Common myeloid progenitor, CD34-positive (primary cell): ENCODE measurements at regions not wholly inside any gene's neighbourhood (a gene's known extent, or its start where the extent isn't known, plus 50 kb on each side); places are given as distances from the start of the nearest gene placed in this dataset.

Experiments
- CTCF ChIA-PET: fragments of 350-600 bp; sonication (Branson Sonifier 250); formaldehyde crosslinking; loops from one replicate; lab custom pipeline; 2021; ENCODE audit warnings: antibody characterized with exemption; lab: Charles Lee
- POLR2A ChIA-PET: fragments of 350-600 bp; sonication (Branson Sonifier 250); formaldehyde crosslinking; loops from one replicate; lab custom pipeline; 2021; ENCODE audit warnings: antibody characterized with exemption; lab: Charles Lee
- DNase-seq, 3 donors: peaks; one replicate each; pipeline versions ENCODE4 v3.0.0 to v3.0.0-alpha.2; 2013
- H3K27ac ChIP-seq, 2 experiments: 1 replicate in 1 of 2; 2 replicates in 1 of 2; pipeline ENCODE4 v1.7.0; 2013; ENCODE audit warnings: inconsistent platforms in 2 of 2, low read length in 2 of 2, mild to moderate bottlenecking in 2 of 2, low read depth in 1 of 2, moderate library complexity in 1 of 2; ENCODE audit not compliant: severe bottlenecking in 2 of 2, insufficient read depth in 1 of 2, poor library complexity in 1 of 2
- H3K27me3 ChIP-seq, 5 experiments: replicated peaks in 2 of 5; 1 replicate in 3 of 5; 2 replicates in 2 of 5; pipeline versions ENCODE4 v1.6.1 to v1.7.0; 2013; ENCODE audit warnings: low read length in 4 of 5, mild to moderate bottlenecking in 2 of 5, moderate library complexity in 2 of 5, inconsistent platforms in 1 of 5; ENCODE audit not compliant: insufficient read depth in 5 of 5, control insufficient read depth in 4 of 5
- H3K36me3 ChIP-seq, 4 experiments: 1 replicate in 2 of 4; 2 replicates in 2 of 4; pipeline versions ENCODE4 v1.6.1 to v1.7.0; 2013; ENCODE audit warnings: low read length in 3 of 4, control low read depth in 1 of 4, mild to moderate bottlenecking in 1 of 4; ENCODE audit not compliant: control insufficient read depth in 4 of 4, insufficient read depth in 4 of 4
- H3K4me1 ChIP-seq, 4 experiments: 1 replicate in 3 of 4; 2 replicates in 1 of 4; pipeline versions ENCODE4 v1.6.1 to v1.7.1; 2013; ENCODE audit warnings: low read length in 3 of 4, mild to moderate bottlenecking in 3 of 4, control low read depth in 1 of 4, inconsistent platforms in 1 of 4, moderate library complexity in 1 of 4; ENCODE audit not compliant: control insufficient read depth in 4 of 4, insufficient read depth in 4 of 4; ENCODE audit errors: control extremely low read depth in 1 of 4
- H3K4me3 ChIP-seq, 7 experiments: 1 replicate in 4 of 7; 2 replicates in 3 of 7; pipeline versions ENCODE4 v1.5.1 to v1.7.0; 2013; ENCODE audit warnings: mild to moderate bottlenecking in 7 of 7, low read length in 6 of 7, moderate library complexity in 6 of 7, inconsistent platforms in 2 of 7, low read depth in 2 of 7, control low read depth in 1 of 7; ENCODE audit not compliant: insufficient read depth in 4 of 7, control insufficient read depth in 1 of 7; ENCODE audit errors: extremely low read depth in 1 of 7
- H3K9me3 ChIP-seq, 5 experiments: 1 replicate in 4 of 5; 2 replicates in 1 of 5; pipeline versions ENCODE4 v1.6.1 to v1.7.1; 2013; ENCODE audit warnings: low read length in 4 of 5, mild to moderate bottlenecking in 2 of 5, inconsistent platforms in 1 of 5, low read depth in 1 of 5, moderate library complexity in 1 of 5; ENCODE audit not compliant: control insufficient read depth in 4 of 5, insufficient read depth in 2 of 5; ENCODE audit errors: control extremely low read depth in 1 of 5
- WGBS: methylation state at CpG from one replicate; pipeline ENCODE4 v1.1.5; 2013; ENCODE audit not compliant: insufficient coverage; 5-methylcytosine and 5-hydroxymethylcytosine counted together

- H3K4me1 ChIP-seq: peaks cover 0 to 15% (median 0%) of the 10 kb centered on the region in 4 experiments
- ChIA-PET CTCF (no interaction called here), POLR2A (no interaction called here)
- H3K27me3 ChIP-seq: no peaks in the 10 kb centered on the region
- peak overlapping the region in 1 of 7 experiments; percentile 5 for H3K4me3 ChIP-seq
- WGBS: no CpG with 5 or more reads among the region's 7 CpGs
- H3K27ac ChIP-seq: no peak overlapping the region
- H3K9me3 ChIP-seq: no peaks in the 10 kb centered on the region
- H3K36me3 ChIP-seq: peaks cover 0 to 2% (median 0%) of the 10 kb centered on the region in 4 experiments
- DNase-seq: peak in 1 of 3 donors; percentile 2
Observed at GRCh38 chrY:7339391-7340087, 428.0 kb upstream of the AMELY start.

- Histone ChIP-seq H3K36me3 (peaks cover 0 to 12% (median 0%) of the 10 kb centered on the region in 4 experiments), H3K9me3 (no peaks in the 10 kb centered on the region), H3K4me3 (no peak overlapping the region), H3K4me1 (peaks cover 0 to 15% (median 0%) of the 10 kb centered on the region in 4 experiments), H3K27me3 (no peaks in the 10 kb centered on the region), H3K27ac (no peak overlapping the region)
- ChIA-PET CTCF (no interaction called here), POLR2A (no interaction called here)
- no CpG with 5 or more reads among the region's 13 CpGs for WGBS
- DNase-seq: no peak
Observed at GRCh38 chrY:7336023-7336873, 424.7 kb upstream of the AMELY start.

DNA sequence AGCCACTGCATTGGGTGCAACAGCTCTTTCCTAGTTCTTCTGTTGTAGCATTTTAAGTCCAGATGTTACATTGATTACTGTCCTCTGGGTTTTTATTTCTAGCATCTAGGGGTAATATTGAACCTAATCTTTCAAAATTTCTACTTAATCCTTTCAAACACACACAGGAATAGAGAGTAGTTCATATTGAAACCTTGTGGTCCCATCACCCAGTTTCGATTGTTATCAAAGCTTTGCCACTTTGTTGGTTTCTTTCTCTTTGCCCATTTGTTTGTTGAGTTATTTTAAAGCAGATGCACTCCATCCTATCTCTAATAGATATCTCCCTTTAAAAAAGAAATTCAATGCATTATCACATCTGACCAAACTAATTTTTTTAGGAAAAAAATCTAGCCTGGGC lies 422.9 kb upstream of the AMELY start:
- Histone ChIP-seq H3K36me3 (peaks cover 0 to 15% (median 0%) of the 10 kb centered on the region in 4 experiments), H3K27ac (no peak overlapping the region), H3K9me3 (no peaks in the 10 kb centered on the region), H3K4me1 (peaks cover 0 to 7% (median 0%) of the 10 kb centered on the region in 4 experiments), H3K4me3 (no peak overlapping the region), H3K27me3 (no peaks in the 10 kb centered on the region)
- no peak for DNase-seq
- no CpG with 5 or more reads among the region's 1 CpG for WGBS
- ChIA-PET CTCF (no interaction called here), POLR2A (no interaction called here)

- POLR2A ChIA-PET: no interaction called here
- no peaks in the 10 kb centered on the region for H3K27me3 ChIP-seq
- no peak overlapping the region for H3K4me3 ChIP-seq
Observed at GRCh38 chrY:7326296-7327246, 415.0 kb upstream of the AMELY start.

DNA sequence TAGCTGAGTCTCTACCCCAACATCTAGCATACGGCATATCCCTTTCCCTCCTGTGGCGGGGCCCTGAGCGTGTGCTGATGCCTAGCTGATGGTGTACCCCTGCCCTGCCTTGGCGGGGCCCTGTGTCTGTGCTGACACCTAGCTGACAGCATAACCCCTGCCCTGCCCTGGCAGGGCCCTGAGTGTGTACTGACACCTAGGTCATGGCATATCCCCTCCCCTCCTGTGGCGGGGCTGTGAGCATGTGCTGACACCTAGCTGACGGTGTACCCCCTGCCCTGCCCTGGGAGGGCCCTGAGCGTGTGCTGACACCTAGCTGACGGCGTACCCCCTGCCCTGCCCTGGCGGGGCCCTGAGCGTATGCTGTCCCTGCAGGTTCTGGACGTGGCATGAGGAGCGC lies 414.0 kb upstream of the AMELY start:
- no peak for DNase-seq
- no CpG with 5 or more reads among the region's 13 CpGs for WGBS
- peaks cover 0 to 34% (median under 1%) of the 10 kb centered on the region in 4 experiments for H3K36me3 ChIP-seq
- no peaks in the 10 kb centered on the region for H3K4me1 ChIP-seq
- H3K27me3 ChIP-seq: no peaks in the 10 kb centered on the region
- no peak overlapping the region for H3K27ac ChIP-seq
- ChIA-PET POLR2A (no interaction called here), CTCF (no interaction called here)
- no peak overlapping the region for H3K4me3 ChIP-seq
- H3K9me3 ChIP-seq: no peaks in the 10 kb centered on the region

More at GRCh38 chrY:7326296-7327246, 415.0 kb upstream of the AMELY start:
- H3K27ac ChIP-seq: no peak overlapping the region
- H3K4me1 ChIP-seq: no peaks in the 10 kb centered on the region
- no peak for DNase-seq
- no CpG with 5 or more reads among the region's 9 CpGs for WGBS
- peaks cover 0 to 34% (median under 1%) of the 10 kb centered on the region in 4 experiments for H3K36me3 ChIP-seq
- no peaks in the 10 kb centered on the region for H3K9me3 ChIP-seq
- CTCF ChIA-PET: no interaction called here

DNA sequence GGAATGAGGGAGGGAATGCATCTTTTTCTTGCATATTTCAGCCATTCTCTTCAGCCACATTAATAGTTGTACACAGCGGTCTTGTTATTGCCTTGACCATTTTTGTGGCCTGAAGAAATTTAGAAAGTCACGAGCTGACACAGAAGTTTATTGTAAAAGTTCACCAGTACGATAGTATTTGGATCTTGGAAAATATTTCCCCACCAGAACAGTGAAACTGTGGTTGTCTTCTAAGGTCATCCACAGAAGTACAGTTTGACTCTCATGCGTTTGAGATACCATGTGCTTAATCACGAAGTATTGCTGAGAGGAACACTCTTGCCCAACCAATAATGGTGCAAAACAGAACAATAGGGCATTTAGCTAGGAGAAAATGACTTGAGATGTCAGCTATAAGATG lies 409.2 kb upstream of the AMELY start:
- Histone ChIP-seq H3K4me1 (peaks cover 0 to 14% (median 0%) of the 10 kb centered on the region in 4 experiments), H3K9me3 (no peaks in the 10 kb centered on the region), H3K27ac (no peak overlapping the region), H3K36me3 (peaks cover 0 to 23% (median under 1%) of the 10 kb centered on the region in 4 experiments), H3K27me3 (no peaks in the 10 kb centered on the region), H3K4me3 (no peak overlapping the region)
- no peak for DNase-seq
- no CpG with 5 or more reads among the region's 5 CpGs for WGBS
- CTCF ChIA-PET: no interaction called here
- POLR2A ChIA-PET: no interaction called here
